Adipocyte (in vitro differentiated cells): ENCODE measurements at regions not wholly inside any gene's neighbourhood (a gene's known extent, or its start where the extent isn't known, plus 50 kb on each side); places are given as distances from the start of the nearest gene placed in this dataset.
"Not testable (repeated sequence)": the region's sequence is repeated elsewhere in the genome, so short reads cannot be mapped to it uniquely, and the experiment has no call there.

ENCODE experiments used
- DNase-seq: peaks from one replicate; pipeline ENCODE4 v3.0.0-alpha.2; 2015; ENCODE audit warnings: low read depth
- H3K27me3 ChIP-seq: replicated peaks from 2 replicates; pipeline ENCODE4 v1.7.0; 2013; ENCODE audit warnings: mild to moderate bottlenecking, low read length, moderate library complexity; ENCODE audit not compliant: control insufficient read depth, insufficient read depth
- H3K36me3 ChIP-seq: 2 replicates; pipeline ENCODE4 v1.7.0; 2013; ENCODE audit warnings: low read length, mild to moderate bottlenecking, moderate library complexity; ENCODE audit not compliant: control insufficient read depth, insufficient read depth, severe bottlenecking
- H3K4me1 ChIP-seq: 2 replicates; pipeline ENCODE4 v1.7.0; 2013; ENCODE audit warnings: mild to moderate bottlenecking, low read length, moderate library complexity; ENCODE audit not compliant: control insufficient read depth, insufficient read depth
- H3K4me3 ChIP-seq: 2 replicates; pipeline ENCODE4 v1.7.0; 2013; ENCODE audit warnings: mild to moderate bottlenecking, low read length, moderate library complexity
- H3K9ac ChIP-seq: 2 replicates; pipeline ENCODE4 v1.7.0; 2013; ENCODE audit warnings: mild to moderate bottlenecking, low read length, moderate library complexity
- H3K9me3 ChIP-seq: 2 replicates; pipeline ENCODE4 v1.7.0; 2013; ENCODE audit warnings: mild to moderate bottlenecking, low read length, moderate library complexity; ENCODE audit not compliant: control insufficient read depth

- no peak for DNase-seq
- H3K27me3 ChIP-seq: no peaks in the 10 kb centered on the region
- H3K36me3 ChIP-seq: no peaks in the 10 kb centered on the region
- no peaks in the 10 kb centered on the region for H3K9me3 ChIP-seq
- H3K9ac ChIP-seq: no peak overlapping the region
- H3K4me3 ChIP-seq: no peak overlapping the region
- H3K4me1 ChIP-seq: no peaks in the 10 kb centered on the region
These were observed 566.1 kb downstream of the AMY1C start for GRCh38 chr1:104315823-104316222.

GRCh38 chr1:104322131-104322530 is 572.4 kb downstream of the AMY1C start:
- no peaks in the 10 kb centered on the region for H3K4me1 ChIP-seq
- no peak for DNase-seq
- no peak overlapping the region for H3K9ac ChIP-seq
- H3K9me3 ChIP-seq: no peaks in the 10 kb centered on the region
- no peaks in the 10 kb centered on the region for H3K36me3 ChIP-seq
- H3K4me3 ChIP-seq: no peak overlapping the region
- no peaks in the 10 kb centered on the region for H3K27me3 ChIP-seq

GRCh38 chr1:104329278-104329677 is 579.6 kb downstream of the AMY1C start:
- no peaks in the 10 kb centered on the region for H3K27me3 ChIP-seq
- no peaks in the 10 kb centered on the region for H3K36me3 ChIP-seq
- H3K9ac ChIP-seq: no peak overlapping the region
- H3K9me3 ChIP-seq: no peaks in the 10 kb centered on the region
- no peaks in the 10 kb centered on the region for H3K4me1 ChIP-seq
- no peak overlapping the region for H3K4me3 ChIP-seq
- no peak for DNase-seq

- H3K4me1 ChIP-seq: no peaks in the 10 kb centered on the region
- no peaks in the 10 kb centered on the region for H3K9me3 ChIP-seq
- H3K4me3 ChIP-seq: no peak overlapping the region
- no peaks in the 10 kb centered on the region for H3K27me3 ChIP-seq
- no peaks in the 10 kb centered on the region for H3K36me3 ChIP-seq
- no peak for DNase-seq
- no peak overlapping the region for H3K9ac ChIP-seq
These were observed 582.1 kb downstream of the AMY1C start for GRCh38 chr1:104331763-104332162.

GRCh38 chr1:104337927-104338326 is 588.2 kb downstream of the AMY1C start:
- not testable (repeated sequence) for H3K4me1 ChIP-seq, H3K9ac ChIP-seq, H3K27me3 ChIP-seq, H3K4me3 ChIP-seq, DNase-seq, H3K9me3 ChIP-seq, H3K36me3 ChIP-seq

- Histone ChIP-seq H3K9ac (no peak overlapping the region), H3K4me3 (no peak overlapping the region), H3K9me3 (peaks cover 4% of the 10 kb centered on the region), H3K36me3 (no peaks in the 10 kb centered on the region), H3K4me1 (no peaks in the 10 kb centered on the region), H3K27me3 (no peaks in the 10 kb centered on the region)
- DNase-seq: no peak
These were observed 592.2 kb downstream of the AMY1C start for GRCh38 chr1:104341944-104342343.

GRCh38 chr1:104348277-104348676 is 598.6 kb downstream of the AMY1C start:
- Histone ChIP-seq H3K36me3 (no peaks in the 10 kb centered on the region), H3K4me3 (no peak overlapping the region), H3K9ac (no peak overlapping the region), H3K4me1 (no peaks in the 10 kb centered on the region), H3K9me3 (peaks cover 3% of the 10 kb centered on the region), H3K27me3 (no peaks in the 10 kb centered on the region)
- no peak for DNase-seq

- H3K9ac ChIP-seq: no peak overlapping the region
- H3K9me3 ChIP-seq: peaks cover 3% of the 10 kb centered on the region
- H3K4me3 ChIP-seq: no peak overlapping the region
- DNase-seq: no peak
- no peaks in the 10 kb centered on the region for H3K27me3 ChIP-seq
- H3K4me1 ChIP-seq: no peaks in the 10 kb centered on the region
- no peaks in the 10 kb centered on the region for H3K36me3 ChIP-seq
These were observed 603.9 kb downstream of the AMY1C start for GRCh38 chr1:104353580-104353979.

GRCh38 chr1:104358086-104358485 is 608.4 kb downstream of the AMY1C start:
- Histone ChIP-seq H3K4me1 (no peaks in the 10 kb centered on the region), H3K4me3 (no peak overlapping the region), H3K9me3 (no peaks in the 10 kb centered on the region), H3K27me3 (no peaks in the 10 kb centered on the region), H3K9ac (no peak overlapping the region), H3K36me3 (no peaks in the 10 kb centered on the region)
- no peak for DNase-seq

- Histone ChIP-seq H3K9ac (no peak overlapping the region), H3K4me1 (no peaks in the 10 kb centered on the region), H3K9me3 (no peaks in the 10 kb centered on the region), H3K27me3 (no peaks in the 10 kb centered on the region), H3K36me3 (no peaks in the 10 kb centered on the region), H3K4me3 (no peak overlapping the region)
- no peak for DNase-seq
These were observed 608.9 kb downstream of the AMY1C start for GRCh38 chr1:104358621-104359020.

- Histone ChIP-seq H3K4me3 (no peak overlapping the region), H3K9ac (no peak overlapping the region)
- no peak for DNase-seq
These were observed 628.7 kb downstream of the AMY1C start for GRCh38 chr1:104378414-104378813.

GRCh38 chr1:104380003-104380402 is 630.3 kb downstream of the AMY1C start:
- Histone ChIP-seq H3K27me3 (no peaks in the 10 kb centered on the region), H3K9me3 (no peaks in the 10 kb centered on the region), H3K9ac (no peak overlapping the region), H3K4me3 (no peak overlapping the region), H3K4me1 (no peaks in the 10 kb centered on the region), H3K36me3 (no peaks in the 10 kb centered on the region)
- DNase-seq: no peak

More at GRCh38 chr1:104378414-104378813, 628.7 kb downstream of the AMY1C start:
- Histone ChIP-seq H3K36me3 (no peaks in the 10 kb centered on the region), H3K27me3 (no peaks in the 10 kb centered on the region), H3K9me3 (no peaks in the 10 kb centered on the region), H3K4me1 (no peaks in the 10 kb centered on the region)
